ENCODE measurements at regions not wholly inside any gene's neighbourhood (a gene's known extent, or its start where the extent isn't known, plus 50 kb on each side); places are given as distances from the start of the nearest gene placed in this dataset.

DNA sequence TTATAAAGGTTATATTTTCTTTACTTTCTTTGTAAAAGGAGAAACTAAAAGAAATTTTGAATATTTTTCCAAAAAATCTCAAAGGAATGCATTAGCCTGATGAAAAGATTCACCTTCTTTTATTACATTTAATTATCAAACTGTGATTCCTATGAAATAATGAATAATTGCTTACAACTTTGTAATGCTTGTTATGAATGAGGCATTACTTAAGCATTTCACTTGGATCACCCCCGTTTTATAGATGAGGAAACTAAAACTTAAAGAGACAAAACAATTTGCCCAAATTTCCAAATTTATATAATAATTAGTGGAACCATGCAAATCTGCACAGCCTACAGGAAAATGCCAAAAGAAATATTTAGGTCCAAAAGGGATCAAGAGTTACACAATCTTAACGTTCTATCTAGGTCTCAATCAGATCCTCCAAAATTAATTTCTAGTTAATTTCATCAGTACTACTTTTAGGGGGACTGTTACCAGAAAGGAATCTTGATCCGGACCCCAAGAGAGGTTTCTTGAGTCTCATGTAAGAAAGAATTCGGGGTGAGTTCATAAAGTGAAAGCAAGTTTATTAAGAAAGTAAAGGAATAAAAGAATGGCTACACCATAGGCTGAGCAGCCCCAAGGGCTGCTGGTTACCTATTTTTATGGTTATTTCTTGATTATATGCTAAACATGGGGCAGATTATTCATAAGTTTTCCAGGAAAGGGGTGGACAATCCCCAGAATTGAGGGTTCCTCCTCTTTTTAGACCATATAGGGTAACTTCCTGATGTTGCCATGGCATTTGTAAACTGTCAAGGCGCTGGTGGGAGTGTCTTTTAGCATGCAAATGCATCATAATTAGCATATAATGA lies 288.0 kb downstream of the ADGB start:
- DNase-seq (ENCODE audit: low spot score) = no peak

DNA sequence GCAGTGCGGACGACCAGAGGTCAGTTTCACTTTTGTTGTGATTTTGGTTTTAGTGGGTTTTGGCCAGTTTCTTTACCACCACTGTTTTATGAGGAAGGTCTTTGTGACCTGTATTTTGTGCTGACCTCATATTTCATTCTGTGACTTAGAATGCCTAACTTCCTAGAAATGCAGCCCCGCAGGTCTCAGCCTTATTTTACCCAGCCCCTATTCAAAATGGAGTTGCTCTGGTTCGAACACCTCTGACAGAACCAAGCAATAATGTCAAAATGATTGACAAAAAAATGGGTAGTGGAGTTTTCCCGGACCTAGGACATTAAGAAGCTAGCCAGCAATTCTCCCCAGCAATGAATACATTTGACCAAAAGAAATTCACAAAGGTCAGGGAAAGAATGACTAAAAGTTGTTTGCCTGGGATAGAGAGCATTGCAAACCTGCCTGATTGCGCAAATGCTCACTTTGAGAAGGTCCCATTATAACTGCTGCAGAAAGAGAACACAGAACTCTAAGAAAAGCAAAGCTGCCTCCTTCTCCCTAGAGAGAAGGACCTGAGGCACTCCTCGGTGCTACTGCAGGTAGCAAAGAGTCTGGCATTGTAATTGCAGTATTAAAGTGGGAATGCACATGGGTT lies 288.8 kb downstream of the ADGB start:
- DNase-seq (ENCODE audit: low spot score) = no peak

DNA sequence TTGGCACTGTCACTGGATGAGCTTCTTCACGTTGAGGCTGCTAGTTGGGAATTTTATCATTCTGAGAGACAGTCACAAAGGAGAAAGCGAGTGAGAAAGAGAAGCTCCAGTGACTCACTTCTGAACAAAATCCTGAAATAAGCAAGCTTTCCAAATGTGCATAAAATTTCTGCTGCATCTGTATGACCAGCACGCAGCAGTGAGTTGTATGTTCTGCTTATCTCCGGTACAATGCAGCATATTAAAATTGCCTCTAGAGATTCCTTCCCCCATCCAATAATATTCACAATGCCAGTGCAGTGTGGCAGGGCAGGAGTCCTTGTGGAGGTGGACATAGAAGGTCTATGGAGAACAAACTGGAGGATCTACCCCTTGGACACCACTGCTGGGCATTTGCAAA lies 290.5 kb downstream of the ADGB start:
- no peak for DNase-seq (ENCODE audit: low spot score)

DNA sequence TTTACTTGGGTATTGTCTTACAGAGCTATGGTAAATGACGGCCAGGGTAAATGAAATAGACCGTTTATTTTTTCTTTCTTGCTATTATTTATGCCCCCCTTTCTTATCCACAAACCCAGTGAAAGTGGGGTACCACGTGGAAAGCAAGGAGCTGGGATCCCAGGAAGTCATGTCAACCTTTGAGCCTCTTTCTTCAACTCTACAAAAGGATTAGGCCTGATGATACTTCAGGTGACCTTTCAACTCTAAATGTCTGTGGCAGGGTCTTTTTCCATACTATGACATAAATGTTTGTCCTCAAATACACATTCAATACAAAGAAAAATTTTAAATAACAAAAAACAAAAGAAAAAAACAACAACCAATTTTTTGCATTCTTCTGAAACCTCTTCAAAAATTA lies 291.4 kb downstream of the ADGB start:
- DNase-seq (ENCODE audit: low spot score) = no peak

DNA sequence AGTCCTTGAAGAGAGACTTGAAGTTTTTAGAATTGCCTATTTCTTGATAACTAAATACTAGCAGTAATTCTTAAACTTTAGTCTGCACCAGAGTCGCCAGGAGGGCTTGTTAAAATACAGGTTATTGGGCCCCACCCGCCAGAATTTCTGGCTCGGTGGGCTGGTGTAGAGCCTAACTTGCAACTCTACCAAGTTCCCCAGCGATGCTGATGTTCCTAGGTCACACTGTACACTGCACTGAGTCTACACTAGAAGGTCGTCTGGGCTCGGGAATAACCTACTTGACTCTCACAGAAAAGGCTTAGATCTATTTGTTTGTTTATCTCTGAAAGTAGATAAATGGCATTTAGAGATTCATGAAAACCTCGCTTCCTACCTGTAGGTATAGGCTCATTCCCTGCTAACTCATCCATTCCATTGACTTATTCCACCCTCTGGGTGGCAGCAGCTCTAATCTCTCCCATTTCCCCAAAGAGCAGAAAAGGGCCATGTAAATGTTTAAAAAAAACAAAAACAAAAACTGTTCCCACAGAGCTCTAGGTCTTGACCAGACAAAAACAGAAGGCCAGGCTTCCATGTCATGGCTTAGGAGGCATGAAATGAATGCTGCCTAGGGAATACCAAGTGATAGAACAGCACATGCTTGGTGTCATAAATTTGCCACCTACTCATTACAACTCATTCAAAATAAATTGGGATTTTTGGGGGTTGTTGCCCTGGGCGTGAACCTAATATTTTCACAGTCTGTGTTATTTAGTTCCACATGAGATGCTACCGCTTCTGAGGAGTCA lies 292.1 kb downstream of the ADGB start:
- DNase-seq (ENCODE audit: low spot score) = no peak

DNA sequence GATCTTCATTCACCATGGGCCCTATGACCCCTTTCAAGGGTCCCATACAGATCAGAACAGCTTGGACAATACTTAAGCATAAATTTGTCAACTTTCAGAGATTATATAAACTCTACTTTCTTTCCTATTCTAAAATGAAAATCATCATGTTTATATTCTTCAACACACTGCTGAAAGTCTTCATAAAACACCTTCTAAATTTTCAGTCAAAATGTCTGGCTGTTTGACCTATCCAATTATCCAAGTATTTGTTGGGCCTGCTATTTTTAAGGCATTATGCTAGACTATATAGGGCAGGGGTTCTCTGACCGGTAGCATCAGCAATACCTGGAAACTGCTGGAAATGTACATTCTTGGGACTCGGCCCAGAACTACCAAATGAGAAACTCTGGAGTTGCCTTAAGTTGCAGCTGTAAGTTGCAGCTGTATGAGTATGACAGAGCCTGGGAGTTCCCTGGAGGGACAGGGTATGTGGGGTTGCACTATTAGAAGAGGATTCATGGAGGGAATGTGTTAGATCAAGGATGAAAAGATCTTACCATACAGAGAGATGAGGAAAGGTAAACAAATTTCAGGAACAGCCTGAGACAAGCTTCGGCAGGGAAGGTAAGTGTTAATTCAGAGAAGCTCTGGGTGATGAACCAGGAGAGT lies 293.0 kb downstream of the ADGB start:
- no peak for DNase-seq (ENCODE audit: low spot score)

DNA sequence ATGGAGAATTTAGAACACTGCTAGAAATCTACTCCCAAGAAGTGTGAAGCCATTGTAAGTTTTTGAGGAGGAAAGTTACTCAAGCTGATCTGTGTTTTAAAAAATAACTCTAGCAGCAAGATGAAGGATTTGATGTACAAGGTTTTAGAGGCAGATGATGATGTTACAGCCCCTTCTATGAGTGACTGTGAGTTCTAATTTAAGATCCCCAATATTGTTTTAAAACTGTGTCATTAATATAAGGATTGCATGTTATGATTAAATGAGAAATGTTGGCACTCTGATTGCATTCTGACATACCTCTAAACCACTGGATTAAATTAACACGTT lies 293.5 kb downstream of the ADGB start:
- DNase-seq (ENCODE audit: low spot score) = no peak

DNA sequence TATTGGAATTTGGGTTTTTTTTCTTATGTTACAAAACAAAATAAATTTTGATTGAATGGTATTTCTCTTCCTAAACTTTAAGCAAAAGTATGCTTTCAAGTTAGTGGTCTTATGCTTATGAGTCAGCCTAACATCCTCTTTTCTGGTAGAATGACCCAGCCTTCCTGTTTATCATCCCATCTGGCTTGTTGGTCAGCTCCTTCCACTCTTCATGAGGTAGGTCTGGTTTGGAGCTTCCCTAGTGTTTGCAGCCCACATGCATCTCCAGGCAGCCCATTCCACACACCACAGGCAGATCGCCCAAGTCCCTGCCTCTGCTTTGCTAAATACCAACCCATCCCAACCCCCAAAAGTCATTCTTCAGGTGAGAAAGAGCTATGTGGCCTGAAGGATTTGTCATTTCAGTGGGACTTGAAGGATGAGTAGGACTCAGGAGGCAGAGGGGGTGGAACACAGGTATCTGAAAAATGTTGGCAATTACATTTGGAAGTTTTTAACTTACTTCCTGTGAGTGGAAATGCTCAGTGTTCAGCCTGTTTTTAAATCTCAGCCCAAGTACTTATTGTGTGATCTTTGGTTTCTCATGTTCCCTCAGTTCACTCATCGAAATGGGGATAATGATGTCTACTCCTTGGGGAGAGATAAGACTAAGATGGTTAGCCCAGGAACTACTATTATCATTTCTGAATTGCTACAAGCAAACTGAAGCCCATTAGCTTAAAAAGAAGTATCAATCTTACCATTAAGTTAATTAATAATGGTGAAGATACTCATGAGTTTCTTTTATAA lies 294.0 kb downstream of the ADGB start:
- no peak for DNase-seq (ENCODE audit: low spot score)

DNA sequence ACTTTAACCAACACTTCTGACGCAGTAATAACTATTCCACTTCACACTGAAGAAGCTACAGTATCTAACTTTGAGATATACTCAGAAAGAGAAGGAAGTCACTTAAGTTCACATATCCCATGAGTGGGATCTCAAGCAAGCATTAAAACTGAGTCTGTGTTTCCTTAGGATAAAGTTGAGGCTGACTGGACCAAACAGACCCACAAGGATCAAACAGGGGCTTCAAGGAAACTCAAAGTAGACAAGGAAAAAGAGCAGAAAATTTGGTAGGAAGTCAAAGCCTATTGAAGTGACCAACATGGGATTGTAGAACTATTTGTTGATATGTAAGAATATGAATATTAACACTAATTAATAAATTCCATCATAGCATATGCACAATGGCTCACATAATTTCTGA lies 294.9 kb downstream of the ADGB start:
- DNase-seq (ENCODE audit: low spot score) = no peak

DNA sequence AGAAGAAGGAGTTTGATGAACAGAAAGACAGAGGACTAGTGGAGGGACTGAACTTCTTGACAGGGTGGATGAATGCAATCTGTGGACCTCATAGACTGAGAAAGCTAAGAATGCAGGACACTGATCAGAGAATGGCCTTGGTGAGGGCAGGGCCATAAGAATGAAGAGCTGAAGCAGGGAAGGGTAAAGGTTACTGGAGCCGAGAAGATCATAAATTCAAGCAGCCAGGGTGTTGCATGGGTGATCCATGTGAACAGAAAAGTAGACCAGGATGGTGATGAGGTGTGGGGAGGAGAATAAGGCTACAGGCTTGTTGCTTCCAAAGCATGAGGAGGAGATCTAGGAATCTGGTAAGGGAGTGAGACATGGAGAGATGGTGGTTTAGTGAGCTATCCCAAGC lies 295.9 kb downstream of the ADGB start:
- DNase-seq (ENCODE audit: low spot score) = no peak

DNA sequence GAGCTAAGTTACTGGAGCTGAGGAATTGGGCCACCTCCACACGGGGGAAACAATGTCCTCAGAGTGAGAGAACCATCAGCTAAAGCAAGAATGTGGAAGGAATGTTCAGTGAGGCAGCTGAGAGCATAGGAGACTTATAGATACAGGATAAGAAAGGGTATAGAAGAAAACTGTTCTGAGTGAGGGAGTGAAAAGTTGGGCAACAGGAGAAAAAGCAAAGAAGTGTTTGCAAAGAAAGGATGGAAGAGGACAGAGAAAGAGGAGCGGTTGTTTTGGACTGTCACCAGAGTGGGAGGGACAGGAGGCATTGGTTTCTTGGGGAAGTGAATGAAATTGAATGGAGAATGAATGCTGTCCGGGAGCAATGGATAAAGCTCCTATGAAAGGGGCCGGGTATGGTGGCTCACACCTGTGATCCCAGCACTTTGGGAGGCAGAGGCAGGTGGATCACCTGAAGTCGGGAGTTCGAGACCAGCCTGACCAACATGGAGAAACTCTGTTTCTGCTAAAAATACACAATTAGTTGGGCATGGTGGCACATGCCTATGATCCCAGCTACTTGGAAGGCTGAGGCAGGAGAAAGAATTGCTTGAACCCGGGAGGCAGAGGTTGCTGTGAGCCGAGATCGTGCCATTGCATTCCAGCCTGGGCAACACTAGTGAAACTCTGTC lies 296.5 kb downstream of the ADGB start:
- DNase-seq (ENCODE audit: low spot score) = no peak

DNA sequence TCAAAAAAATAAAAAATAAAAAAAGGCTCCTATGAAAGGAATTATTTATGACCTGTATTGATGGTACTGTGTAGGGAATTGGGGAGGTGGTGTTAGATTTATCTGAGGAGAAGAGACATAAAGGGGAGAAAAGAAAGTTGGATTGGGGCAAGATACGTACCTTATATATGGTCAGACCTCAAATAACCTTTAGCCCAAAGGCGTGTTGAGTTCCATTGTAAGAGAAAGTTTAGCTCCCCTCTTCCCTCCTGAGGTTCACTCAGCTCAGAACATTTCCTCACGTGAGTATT lies 296.9 kb downstream of the ADGB start:
- DNase-seq (ENCODE audit: low spot score) = no peak

DNA sequence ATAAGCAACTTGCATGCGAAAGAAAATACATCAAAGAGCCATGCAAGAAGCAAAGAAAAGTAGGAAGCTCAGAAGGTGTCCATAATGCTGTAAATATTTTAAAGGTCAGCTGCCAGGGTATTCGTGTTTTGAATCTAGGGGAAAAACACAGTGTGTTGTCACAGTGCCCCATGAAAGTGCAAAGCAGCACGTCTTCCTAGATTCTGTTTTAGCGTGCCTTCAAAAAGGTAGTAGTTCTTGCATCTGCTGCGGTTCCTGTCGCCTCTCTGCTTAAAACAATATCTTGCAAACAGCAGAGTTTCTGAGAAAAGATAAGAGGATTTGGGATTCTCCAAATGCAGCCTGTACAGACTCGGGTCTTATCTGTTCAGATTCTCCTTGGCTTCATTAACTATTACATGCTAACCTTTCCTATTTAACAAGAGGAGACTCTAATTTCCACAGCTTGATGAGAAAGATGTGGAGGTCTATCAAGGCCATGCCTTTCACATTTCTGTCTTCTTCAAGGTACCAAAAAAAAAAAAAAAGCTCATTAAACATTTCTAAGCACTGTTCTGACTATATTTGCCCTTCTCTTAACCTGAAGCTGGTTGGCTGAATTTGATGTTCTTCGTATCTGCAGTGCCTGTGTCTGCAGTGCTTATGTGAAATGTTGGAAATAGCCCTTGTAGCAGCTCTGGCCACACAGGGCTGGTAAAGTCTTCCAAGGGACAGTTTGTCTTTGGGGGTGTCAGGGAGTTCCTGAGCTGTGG lies 297.5 kb downstream of the ADGB start:
- DNase-seq (ENCODE audit: low spot score) = no peak

DNA sequence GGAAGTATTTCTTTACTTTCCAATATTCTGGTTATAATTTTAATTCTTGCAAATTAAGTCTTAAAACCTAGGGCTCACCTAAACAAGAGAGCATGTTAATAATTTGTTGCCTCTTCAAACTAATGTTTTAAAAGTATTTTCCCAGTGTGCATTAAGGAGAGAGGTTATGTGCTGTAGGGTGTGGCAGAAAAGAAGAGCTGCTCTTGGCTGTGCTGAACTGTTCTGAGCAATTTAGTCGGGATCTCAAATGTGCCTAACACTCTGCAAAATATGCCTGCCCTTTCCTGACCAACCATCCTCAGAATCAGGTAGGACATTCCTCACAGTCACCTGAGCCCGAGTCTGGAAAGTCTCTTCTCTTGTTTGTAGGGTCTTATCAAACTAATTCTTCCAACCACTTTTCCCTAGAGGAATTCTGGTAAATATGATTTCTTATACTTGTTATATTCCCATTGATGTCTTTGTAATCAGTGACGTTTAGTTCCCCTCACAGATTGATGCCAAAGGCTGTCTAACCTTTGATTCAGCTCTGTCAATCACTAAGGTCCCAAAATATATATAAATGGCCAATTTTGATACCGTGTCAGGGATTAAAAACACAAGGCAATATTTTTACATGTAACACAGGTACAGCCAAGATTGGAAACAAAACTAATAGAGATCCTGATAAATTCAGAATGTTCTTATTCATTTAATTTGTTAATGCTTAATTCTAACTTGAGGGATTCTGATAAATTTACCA lies 298.4 kb downstream of the ADGB start:
- DNase-seq (ENCODE audit: low spot score) = no peak

DNA sequence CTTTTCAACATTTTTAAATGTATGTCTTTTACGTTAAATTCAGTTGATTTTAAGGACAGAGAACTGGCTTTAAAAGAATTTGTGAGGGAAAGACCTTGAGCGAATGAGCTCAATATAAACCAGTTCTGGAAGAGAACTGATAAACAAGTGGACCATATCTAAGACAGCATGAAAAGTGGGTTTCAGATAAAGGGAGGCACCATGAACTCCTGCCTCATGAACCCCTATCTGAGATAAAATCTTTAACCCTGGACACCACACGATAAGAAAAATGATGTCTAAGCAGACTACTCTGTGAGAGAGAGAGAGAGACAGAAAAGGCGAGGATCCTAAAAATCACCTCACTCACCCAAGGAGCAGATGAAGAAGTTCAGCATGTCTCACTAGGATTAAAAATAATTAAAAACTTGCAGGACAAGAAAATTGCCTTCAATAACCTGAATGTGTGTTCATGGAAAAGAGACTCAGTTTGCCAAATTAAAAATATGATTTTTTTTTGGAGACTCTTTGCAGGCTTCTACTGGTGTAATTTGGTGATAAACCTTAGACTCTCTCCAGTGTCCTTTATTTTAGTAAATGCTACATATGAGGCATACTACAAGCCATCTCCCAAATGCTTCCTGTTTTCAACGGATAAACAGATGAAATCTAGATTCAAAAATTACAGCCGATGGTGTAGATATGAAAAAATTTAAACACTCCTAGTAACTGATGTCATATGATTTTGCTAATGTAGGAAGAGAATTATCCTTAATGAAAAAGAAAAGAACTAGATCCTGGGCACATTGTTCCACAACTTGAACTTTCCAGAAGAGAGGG lies 299.5 kb downstream of the ADGB start:
- DNase-seq (ENCODE audit: low spot score) = peak; percentile 25

DNA sequence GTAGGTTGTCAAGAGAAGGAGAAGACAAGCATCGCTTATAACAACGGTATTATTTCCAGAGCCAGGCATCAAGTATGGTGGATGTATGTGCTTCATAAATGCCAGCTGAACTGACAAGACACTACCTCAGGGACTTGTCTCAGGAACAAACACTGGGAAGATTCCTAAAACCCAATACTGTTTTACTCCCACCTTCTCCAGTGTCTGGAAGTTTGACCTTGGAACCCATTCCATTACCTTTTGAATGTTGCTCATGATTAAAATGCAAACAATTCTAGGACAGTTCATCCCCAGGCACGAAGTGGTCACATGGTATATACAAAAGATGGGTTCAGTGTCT lies 300.1 kb downstream of the ADGB start:
- DNase-seq (ENCODE audit: low spot score) = no peak

DNA sequence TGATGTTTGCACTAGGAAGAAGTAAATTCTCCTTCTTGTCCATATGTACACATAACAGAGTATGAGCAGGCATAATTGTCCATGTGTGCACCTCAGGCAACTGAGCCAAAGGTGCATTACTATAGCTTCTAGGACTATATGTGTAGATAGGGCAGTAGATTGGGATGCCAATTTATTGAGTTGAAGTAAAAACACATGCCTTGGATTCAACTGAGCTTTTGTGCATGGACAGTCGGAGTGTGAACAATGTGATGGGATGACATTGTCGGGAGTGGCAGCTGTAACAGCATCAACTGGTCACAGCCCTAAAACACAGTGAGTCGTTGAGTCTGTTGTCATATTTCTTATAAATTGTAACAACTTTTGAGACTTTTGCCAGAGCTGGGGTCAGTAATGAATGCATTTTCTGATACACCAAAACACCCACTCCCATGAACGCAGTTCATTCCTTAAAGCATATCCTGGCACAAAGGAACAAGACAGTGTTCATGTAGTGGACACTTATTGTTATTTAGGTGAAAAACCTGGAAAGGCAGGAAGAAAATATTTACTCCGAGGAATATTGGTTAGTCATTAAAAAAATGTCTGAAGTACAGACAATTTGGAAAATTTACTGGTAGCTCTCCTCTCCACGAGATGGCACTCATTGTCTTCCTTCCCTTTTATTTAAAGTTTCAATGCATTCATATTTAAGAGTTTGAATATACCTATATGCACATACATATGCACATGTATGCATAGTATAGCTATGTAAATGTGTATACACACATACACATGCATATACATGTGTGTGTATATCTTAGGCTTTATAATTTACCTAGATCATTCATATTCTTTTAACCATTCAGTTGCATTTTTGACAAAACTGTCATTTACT lies 302.0 kb upstream of the STXBP5 start:
- peak; percentile 31 for DNase-seq (ENCODE audit: low spot score)

DNA sequence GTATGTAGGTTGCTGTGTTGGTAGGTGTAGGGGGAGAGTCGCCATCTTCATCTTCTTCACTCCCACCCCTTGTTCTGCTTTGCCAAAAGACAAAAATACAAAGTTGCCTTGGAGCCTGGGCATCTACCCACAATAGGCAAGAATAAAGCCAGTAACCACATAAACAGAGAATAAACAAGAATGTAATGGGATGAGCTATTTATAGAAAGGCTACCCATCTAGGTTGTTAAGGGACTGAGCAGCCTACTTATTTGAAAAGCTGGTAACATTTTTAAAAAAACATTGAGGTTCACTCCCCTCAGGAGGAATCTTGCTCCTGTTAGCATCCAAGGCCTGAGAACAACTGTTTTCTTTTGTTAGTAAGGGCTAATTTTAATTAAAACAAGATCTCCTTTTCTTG lies 301.4 kb upstream of the STXBP5 start:
- no peak for DNase-seq (ENCODE audit: low spot score)
